Brain microvascular endothelial cell (primary cell): ENCODE measurements at regions not wholly inside any gene's neighbourhood (a gene's known extent, or its start where the extent isn't known, plus 50 kb on each side); places are given as distances from the start of the nearest gene placed in this dataset.

Source experiments
- DNase-seq: peaks from one replicate; pipeline ENCODE4 v3.0.0-alpha.2; 2020
- H3K27ac ChIP-seq: fragments of 250-450 bp; sonication (Bioruptor Pico); 2 replicates; pipeline ENCODE4 v1.5.1; 2020; ENCODE audit warnings: mild to moderate bottlenecking, moderate library complexity
- H3K27me3 ChIP-seq: fragments of 250-450 bp; sonication (Bioruptor Pico); replicated peaks from 2 replicates; pipeline ENCODE4 v1.5.1; 2020; ENCODE audit warnings: mild to moderate bottlenecking
- H3K36me3 ChIP-seq: fragments of 250-450 bp; sonication (Bioruptor Pico); replicated peaks from 2 replicates; pipeline ENCODE4 v1.5.1; 2020; ENCODE audit warnings: mild to moderate bottlenecking
- H3K4me3 ChIP-seq: 2 replicates; pipeline ENCODE4 v1.5.1; 2011; ENCODE audit warnings: low read depth, mild to moderate bottlenecking, control low read depth, low read length, moderate library complexity
- in situ Hi-C: cut with HindIII; loops from 2 replicates; pipeline ENCODE4 v1.10.0; 2017; ENCODE audit warnings: low sequenced_read_pairs, low pct_ligation_motif_present
- TF ChIP-seq, protein P1 (sequence below): IDR thresholded peaks from 2 replicates; pipeline ENCODE4 v1.5.1; 2011; ENCODE audit warnings: low read depth, mild to moderate bottlenecking, moderate library complexity, low read length, control low read depth, inconsistent platforms; ENCODE audit errors: missing control alignments

GRCh38 chr2:212766921-212767320 lies 228.3 kb upstream of the ERBB4 start:
- H3K36me3 ChIP-seq = no peaks in the 10 kb centered on the region
- TF ChIP-seq, protein P1, sequence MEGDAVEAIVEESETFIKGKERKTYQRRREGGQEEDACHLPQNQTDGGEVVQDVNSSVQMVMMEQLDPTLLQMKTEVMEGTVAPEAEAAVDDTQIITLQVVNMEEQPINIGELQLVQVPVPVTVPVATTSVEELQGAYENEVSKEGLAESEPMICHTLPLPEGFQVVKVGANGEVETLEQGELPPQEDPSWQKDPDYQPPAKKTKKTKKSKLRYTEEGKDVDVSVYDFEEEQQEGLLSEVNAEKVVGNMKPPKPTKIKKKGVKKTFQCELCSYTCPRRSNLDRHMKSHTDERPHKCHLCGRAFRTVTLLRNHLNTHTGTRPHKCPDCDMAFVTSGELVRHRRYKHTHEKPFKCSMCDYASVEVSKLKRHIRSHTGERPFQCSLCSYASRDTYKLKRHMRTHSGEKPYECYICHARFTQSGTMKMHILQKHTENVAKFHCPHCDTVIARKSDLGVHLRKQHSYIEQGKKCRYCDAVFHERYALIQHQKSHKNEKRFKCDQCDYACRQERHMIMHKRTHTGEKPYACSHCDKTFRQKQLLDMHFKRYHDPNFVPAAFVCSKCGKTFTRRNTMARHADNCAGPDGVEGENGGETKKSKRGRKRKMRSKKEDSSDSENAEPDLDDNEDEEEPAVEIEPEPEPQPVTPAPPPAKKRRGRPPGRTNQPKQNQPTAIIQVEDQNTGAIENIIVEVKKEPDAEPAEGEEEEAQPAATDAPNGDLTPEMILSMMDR = no peak
- no peaks in the 10 kb centered on the region for H3K27me3 ChIP-seq
- H3K4me3 ChIP-seq = no peak overlapping the region
- in situ Hi-C loops = no loop called here
- H3K27ac ChIP-seq = no peak overlapping the region
- DNase-seq = no peak

DNA sequence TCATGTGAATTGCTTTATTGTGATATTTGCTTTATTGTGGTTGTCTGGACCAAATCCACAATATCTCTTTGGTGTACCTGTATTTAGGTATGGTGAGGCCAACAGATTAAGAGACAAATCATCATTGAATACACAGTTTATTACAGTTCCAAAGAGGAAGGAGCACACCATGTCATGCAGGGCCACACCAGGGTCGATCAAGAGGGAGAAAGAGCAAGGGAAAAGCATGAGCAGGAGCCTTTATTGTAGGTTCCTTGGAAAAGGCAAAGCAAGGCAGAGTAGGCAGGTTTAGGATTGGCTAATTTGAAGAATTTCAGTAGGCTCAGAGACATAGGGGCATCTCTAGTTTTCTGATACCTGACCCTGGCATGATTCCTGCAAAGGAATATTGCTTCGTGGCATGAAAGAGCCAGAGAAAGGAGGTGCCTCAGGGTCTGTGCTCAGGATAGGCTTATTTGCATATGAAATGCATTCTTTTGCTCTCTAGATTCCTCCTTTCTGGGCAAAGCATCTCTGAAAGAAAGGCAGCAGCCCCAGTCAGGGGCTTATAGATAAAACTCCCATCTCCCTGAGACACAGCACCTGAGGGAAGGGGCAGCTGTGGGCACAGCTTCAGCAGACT lies 214.2 kb upstream of the ERBB4 start:
- no peak overlapping the region for H3K27ac ChIP-seq
- H3K36me3 ChIP-seq = no peaks in the 10 kb centered on the region
- TF ChIP-seq, protein P1 = no peak
- in situ Hi-C loops = no loop called here
- DNase-seq = no peak
- no peaks in the 10 kb centered on the region for H3K27me3 ChIP-seq
- H3K4me3 ChIP-seq = no peak overlapping the region

GRCh38 chr2:212745359-212745758 lies 206.8 kb upstream of the ERBB4 start:
- TF ChIP-seq, protein P1 = no peak
- H3K36me3 ChIP-seq = no peaks in the 10 kb centered on the region
- H3K27me3 ChIP-seq = no peaks in the 10 kb centered on the region
- in situ Hi-C loops = no loop called here
- DNase-seq = no peak
- no peak overlapping the region for H3K4me3 ChIP-seq
- H3K27ac ChIP-seq = no peak overlapping the region

- Histone ChIP-seq H3K27ac (no peak overlapping the region), H3K27me3 (no peaks in the 10 kb centered on the region), H3K36me3 (no peaks in the 10 kb centered on the region), H3K4me3 (no peak overlapping the region)
- DNase-seq = no peak
- TF ChIP-seq, protein P1 = no peak
- in situ Hi-C loops = no loop called here
Measured at GRCh38 chr2:212737392-212738172, 199.0 kb upstream of the ERBB4 start.

- no peaks in the 10 kb centered on the region for H3K27me3 ChIP-seq
- no peak for DNase-seq
- no peak overlapping the region for H3K27ac ChIP-seq
- H3K36me3 ChIP-seq = no peaks in the 10 kb centered on the region
- TF ChIP-seq, protein P1 = no peak
- in situ Hi-C loops = no loop called here
- no peak overlapping the region for H3K4me3 ChIP-seq
Measured at GRCh38 chr2:212736385-212736726, 197.8 kb upstream of the ERBB4 start.
